Choroid plexus epithelial cell (primary cell): ENCODE measurements at regions not wholly inside any gene's neighbourhood (a gene's known extent, or its start where the extent isn't known, plus 50 kb on each side); places are given as distances from the start of the nearest gene placed in this dataset.

Source experiments
- DNase-seq: peaks from one replicate; pipeline ENCODE4 v3.0.0-alpha.2; 2010; ENCODE audit warnings: low read depth
- H3K4me3 ChIP-seq: 2 replicates; pipeline ENCODE4 v1.5.1; 2011; ENCODE audit warnings: low read depth, mild to moderate bottlenecking, control low read depth, low read length, moderate library complexity
- TF ChIP-seq, protein P1 (sequence below): conservative IDR thresholded peaks from 2 replicates; pipeline ENCODE4 v1.5.1; 2011; ENCODE audit warnings: low read depth, mild to moderate bottlenecking, control low read depth, inconsistent platforms, low read length, moderate library complexity

DNA sequence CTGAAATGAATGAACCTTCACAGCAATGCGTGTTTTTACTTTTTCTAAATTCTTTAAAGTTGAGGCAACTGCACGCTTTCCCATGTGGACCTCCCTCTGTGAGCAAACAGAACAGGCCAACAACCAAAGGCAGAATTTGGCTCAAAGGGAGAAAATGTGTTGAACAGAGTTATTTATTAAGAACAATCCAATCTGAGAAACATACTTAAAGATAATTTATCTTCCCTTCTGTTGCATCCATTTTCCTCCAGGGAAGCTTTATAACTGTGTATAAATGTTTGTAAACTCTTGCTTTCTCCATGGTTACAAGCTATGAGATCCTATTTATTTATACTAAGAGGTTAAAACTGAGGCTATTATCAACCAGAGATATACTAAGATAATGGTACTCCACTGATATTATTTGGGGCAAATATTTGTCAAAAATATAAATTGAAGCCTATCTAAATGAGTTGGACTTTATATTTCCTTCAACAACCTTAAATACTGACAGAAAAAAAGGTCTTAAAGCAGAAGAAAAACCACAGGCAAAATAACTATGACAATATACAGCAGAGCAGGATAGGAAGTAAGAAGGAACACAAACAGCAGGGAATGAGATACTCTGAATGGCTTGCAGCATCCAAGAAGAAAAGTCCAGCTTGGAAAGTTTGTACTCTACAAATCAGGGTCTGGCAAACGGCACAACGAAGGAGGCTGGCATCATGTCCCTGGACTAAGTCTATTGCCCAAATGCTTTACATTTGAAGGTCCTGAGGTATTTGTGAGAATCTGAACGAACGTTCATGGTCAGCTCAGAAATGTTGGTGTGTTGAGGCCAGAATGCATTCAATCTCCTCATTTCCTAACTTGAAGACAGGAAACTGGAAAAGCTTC is 663.2 kb upstream of the INTU start:
- H3K4me3 ChIP-seq, result no peak overlapping the region
- TF ChIP-seq, protein P1, sequence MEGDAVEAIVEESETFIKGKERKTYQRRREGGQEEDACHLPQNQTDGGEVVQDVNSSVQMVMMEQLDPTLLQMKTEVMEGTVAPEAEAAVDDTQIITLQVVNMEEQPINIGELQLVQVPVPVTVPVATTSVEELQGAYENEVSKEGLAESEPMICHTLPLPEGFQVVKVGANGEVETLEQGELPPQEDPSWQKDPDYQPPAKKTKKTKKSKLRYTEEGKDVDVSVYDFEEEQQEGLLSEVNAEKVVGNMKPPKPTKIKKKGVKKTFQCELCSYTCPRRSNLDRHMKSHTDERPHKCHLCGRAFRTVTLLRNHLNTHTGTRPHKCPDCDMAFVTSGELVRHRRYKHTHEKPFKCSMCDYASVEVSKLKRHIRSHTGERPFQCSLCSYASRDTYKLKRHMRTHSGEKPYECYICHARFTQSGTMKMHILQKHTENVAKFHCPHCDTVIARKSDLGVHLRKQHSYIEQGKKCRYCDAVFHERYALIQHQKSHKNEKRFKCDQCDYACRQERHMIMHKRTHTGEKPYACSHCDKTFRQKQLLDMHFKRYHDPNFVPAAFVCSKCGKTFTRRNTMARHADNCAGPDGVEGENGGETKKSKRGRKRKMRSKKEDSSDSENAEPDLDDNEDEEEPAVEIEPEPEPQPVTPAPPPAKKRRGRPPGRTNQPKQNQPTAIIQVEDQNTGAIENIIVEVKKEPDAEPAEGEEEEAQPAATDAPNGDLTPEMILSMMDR, result no peak
- peak; percentile 79 for DNase-seq

DNA sequence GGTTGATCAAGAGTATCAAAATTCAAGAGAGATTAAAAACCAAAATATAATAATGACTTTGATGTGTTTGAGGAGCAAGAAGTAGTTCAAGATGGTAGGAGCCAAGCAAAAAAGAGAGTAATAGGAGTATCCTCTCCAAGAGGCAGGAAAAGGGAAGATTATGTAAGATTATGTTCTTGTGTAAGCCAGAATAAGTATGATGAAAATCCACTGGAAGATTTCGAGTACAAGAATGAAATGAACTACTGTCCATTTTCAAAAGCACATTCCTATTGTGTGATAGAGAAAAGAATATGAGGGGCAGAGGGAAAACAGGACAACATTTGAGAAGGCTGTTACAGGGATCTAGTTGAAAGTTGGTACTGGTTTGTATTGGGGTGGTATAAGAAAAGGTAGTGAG is 659.6 kb upstream of the INTU start:
- H3K4me3 ChIP-seq, result no peak overlapping the region
- TF ChIP-seq, protein P1, result no peak
- DNase-seq, result peak; percentile 27

DNA sequence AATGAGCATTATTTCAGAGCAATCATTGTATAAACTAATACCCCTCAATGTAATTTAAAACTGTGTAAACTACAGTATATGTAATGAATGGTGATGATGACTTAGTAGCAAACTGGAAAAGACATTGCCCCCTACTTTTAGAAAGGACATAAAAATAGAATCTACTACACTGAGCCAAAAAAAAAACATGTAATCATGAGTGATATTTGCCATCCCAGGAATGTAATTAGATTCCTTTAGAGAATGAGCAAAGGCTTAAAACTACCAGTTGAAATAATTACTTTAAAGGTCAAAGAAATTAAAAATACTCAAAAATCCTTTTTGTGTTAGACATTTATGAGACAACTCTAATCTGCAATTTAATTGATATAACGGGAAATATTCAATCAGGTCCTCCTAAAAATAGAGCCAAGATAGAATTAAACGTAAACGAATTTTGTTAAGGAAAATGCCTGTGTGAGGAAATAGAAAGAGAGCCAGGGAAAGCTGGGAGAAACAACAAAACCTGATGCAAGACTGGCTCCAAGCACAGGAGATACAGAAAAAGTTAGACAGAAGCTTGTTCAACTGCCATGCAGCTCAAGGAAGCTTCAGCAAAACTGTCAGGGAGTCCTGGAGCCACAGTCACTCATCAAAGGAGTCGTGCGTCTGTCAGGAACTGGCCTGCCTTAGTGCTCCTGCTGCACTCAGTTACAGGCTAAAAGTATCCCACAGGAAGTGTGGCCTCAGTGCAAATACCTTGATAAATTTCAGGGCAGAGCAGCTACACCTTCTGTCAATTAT is 655.7 kb upstream of the INTU start:
- TF ChIP-seq, protein P1, result no peak
- H3K4me3 ChIP-seq, result no peak overlapping the region
- peak; percentile 21 for DNase-seq

DNA sequence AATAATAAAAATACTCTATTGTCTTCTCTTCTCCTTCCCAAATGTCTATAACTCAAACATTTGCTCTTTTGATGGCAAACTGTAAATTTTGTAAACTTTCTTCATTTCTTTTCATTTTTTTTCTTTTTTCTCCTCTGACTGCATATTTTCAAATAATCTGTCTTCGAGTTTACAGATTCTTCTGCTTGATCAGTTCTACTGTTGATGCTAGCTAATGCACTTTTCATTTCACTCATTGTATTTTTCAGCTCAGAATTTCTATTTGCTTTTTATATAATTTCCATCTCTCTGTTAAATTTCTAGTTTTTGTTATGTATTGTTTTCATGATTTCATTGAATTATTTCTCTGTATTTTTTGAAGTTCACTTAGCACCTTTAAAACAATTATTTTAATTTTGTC is 646.8 kb upstream of the INTU start:
- TF ChIP-seq, protein P1, result no peak
- no peak for DNase-seq
- no peak overlapping the region for H3K4me3 ChIP-seq

DNA sequence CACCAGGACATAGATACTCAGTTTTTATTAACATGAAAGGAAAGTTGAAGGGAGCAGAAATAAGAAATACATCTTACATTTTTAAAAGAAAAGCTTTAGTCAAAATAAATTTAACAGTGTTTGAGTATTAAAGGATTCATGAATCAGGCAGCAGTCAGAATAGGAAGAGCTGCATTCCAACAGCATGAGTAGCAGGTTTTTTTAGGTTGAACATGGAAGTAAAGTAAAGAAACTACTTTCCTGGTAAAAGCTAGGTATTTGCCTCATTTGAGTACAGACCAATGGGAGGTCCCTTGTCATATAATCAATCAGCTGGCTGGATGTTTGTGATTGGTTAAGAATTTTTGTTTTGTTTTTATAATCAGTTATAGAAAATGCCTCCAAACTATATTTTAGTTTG is 645.9 kb upstream of the INTU start:
- peak; percentile 62 for DNase-seq
- H3K4me3 ChIP-seq, result no peak overlapping the region
- TF ChIP-seq, protein P1, result no peak

DNA sequence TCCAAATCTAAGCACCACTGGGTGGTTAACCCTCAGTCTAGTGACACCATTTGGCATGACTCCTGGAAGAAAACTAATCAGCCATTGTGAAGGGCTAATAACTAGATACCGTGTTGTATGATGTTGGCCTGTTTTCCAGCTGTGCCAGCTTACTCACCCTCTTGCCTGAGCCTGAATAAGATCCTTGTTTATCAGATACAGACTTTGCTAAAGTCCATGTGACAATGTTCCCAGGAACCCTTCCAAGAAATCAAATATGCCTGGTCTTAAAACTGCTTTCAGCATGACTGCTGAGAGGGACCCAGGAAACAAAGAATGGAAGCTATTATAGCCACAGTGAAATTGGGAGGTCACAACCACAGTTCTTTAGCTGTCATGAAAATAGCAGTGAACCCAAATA is 640.8 kb upstream of the INTU start:
- TF ChIP-seq, protein P1, result no peak
- peak; percentile 30 for DNase-seq
- H3K4me3 ChIP-seq, result no peak overlapping the region

DNA sequence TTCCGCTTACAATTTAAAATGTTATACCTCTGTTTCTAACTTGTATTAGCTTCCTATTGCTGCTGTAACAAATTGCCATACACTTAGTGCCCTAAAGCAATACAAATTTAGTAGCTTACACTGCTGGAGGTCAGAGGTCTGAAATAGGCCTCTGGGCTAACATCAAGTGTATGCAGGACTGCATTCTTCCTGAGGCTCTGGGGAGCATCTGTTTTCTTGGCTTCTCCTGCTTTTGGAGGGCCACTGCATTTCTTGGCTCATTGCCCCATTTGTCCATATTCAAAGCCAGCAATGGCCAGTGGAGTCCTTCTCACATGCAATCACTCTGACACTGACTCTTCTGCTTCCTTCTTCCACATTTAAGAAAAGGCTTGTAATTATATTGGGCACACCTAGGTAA is 639.8 kb upstream of the INTU start:
- no peak overlapping the region for H3K4me3 ChIP-seq
- no peak for DNase-seq
- TF ChIP-seq, protein P1, result no peak
